WTC11 (cell line): ENCODE measurements at regions not wholly inside any gene's neighbourhood (a gene's known extent, or its start where the extent isn't known, plus 50 kb on each side); places are given as distances from the start of the nearest gene placed in this dataset.

Experiments used
- ATF1 ChIP-seq: sonication (generic); formaldehyde crosslinking; IDR thresholded peaks from 2 replicates; pipeline ENCODE4 v1.8.1; 2023; ENCODE audit warnings: mild to moderate bottlenecking, moderate library complexity, missing genetic modification reagents
- ATF2 ChIP-seq: sonication (generic); formaldehyde crosslinking; IDR thresholded peaks from 2 replicates; pipeline ENCODE4 v1.8.1; 2022; ENCODE audit warnings: low read depth, missing genetic modification reagents, borderline replicate concordance
- CTCF ChIP-seq: fragments of 200-600 bp; IDR thresholded peaks from 2 replicates; pipeline ENCODE4 v1.8.0; 2022; ENCODE audit warnings: antibody characterized with exemption
- ELF4 ChIP-seq: sonication (generic); formaldehyde crosslinking; IDR thresholded peaks from 2 replicates; pipeline ENCODE4 v1.8.1; 2022; ENCODE audit warnings: low read depth, mild to moderate bottlenecking, moderate library complexity, missing genetic modification reagents
- ETV6 ChIP-seq: sonication (generic); formaldehyde crosslinking; IDR thresholded peaks from 2 replicates; pipeline ENCODE4 v1.8.1; 2022; ENCODE audit warnings: mild to moderate bottlenecking, missing genetic modification reagents
- MAX ChIP-seq: sonication (generic); formaldehyde crosslinking; IDR thresholded peaks from 2 replicates; pipeline ENCODE4 v1.8.0; 2022; ENCODE audit warnings: mild to moderate bottlenecking, missing genetic modification reagents
- SP1 ChIP-seq: sonication (generic); formaldehyde crosslinking; conservative IDR thresholded peaks from 2 replicates; pipeline ENCODE4 v1.8.1; 2022; ENCODE audit warnings: missing genetic modification reagents
- TP53 ChIP-seq: sonication (generic); formaldehyde crosslinking; IDR thresholded peaks from 2 replicates; pipeline ENCODE4 v1.8.1; 2023; ENCODE audit warnings: mild to moderate bottlenecking, missing genetic modification reagents
- ZNF232 ChIP-seq: sonication (generic); formaldehyde crosslinking; IDR thresholded peaks from 2 replicates; pipeline ENCODE4 v1.8.0; 2022; ENCODE audit warnings: mild to moderate bottlenecking, missing genetic modification reagents
- ZNF423 ChIP-seq: fragments of 250-450 bp; sonication (Bioruptor Pico); IDR thresholded peaks from 2 replicates; pipeline ENCODE4 v2.1.2; 2022; ENCODE audit warnings: mild to moderate bottlenecking, moderate library complexity
- TF ChIP-seq, protein P1 (sequence below): sonication (generic); formaldehyde crosslinking; IDR thresholded peaks from 2 replicates; pipeline ENCODE4 v1.8.1; 2023; ENCODE audit warnings: mild to moderate bottlenecking, moderate library complexity, missing genetic modification reagents
- TF ChIP-seq, protein P2 (sequence below): sonication (generic); formaldehyde crosslinking; conservative IDR thresholded peaks from 2 replicates; pipeline ENCODE4 v1.8.1; 2022; ENCODE audit warnings: mild to moderate bottlenecking, missing genetic modification reagents
- TF ChIP-seq, protein P3 (sequence below): sonication (generic); formaldehyde crosslinking; IDR thresholded peaks from 2 replicates; pipeline ENCODE4 v1.8.0; 2023; ENCODE audit warnings: missing genetic modification reagents

DNA sequence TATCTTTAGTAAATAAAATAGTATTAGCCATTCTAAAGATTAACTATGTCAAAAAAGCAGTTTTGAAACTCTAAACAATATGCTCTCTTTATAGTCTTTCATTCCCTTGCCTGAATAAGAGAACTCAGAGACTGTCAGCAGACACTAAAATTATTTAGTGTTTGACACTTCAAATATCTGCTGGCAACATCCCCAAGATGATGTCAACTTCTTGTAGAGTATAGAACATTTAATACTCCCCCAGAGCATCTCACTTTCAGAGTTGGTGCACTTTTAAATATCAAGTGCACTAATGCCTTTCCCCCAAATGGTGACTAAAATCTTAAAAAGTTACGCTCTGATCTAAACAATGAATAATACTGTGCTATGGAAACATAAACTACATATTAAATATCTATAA lies 374.9 kb downstream of the SLC6A15 start:
- TF ChIP-seq CTCF, result no peak
- no peak for TF ChIP-seq ZNF232 (CRISPR knock-in tag)
- no peak for TF ChIP-seq TP53
- TF ChIP-seq ATF2, result no peak
- no peak for TF ChIP-seq SP1 (CRISPR knock-in tag)
- no peak for TF ChIP-seq ZNF423 (CRISPR knock-in tag)
- TF ChIP-seq, protein P1, sequence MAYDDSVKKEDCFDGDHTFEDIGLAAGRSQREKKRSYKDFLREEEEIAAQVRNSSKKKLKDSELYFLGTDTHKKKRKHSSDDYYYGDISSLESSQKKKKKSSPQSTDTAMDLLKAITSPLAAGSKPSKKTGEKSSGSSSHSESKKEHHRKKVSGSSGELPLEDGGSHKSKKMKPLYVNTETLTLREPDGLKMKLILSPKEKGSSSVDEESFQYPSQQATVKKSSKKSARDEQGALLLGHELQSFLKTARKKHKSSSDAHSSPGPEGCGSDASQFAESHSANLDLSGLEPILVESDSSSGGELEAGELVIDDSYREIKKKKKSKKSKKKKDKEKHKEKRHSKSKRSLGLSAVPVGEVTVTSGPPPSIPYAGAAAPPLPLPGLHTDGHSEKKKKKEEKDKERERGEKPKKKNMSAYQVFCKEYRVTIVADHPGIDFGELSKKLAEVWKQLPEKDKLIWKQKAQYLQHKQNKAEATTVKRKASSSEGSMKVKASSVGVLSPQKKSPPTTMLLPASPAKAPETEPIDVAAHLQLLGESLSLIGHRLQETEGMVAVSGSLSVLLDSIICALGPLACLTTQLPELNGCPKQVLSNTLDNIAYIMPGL (CRISPR knock-in tag), result no peak
- TF ChIP-seq, protein P2, sequence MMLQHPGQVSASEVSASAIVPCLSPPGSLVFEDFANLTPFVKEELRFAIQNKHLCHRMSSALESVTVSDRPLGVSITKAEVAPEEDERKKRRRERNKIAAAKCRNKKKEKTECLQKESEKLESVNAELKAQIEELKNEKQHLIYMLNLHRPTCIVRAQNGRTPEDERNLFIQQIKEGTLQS, result no peak
- TF ChIP-seq, protein P3, sequence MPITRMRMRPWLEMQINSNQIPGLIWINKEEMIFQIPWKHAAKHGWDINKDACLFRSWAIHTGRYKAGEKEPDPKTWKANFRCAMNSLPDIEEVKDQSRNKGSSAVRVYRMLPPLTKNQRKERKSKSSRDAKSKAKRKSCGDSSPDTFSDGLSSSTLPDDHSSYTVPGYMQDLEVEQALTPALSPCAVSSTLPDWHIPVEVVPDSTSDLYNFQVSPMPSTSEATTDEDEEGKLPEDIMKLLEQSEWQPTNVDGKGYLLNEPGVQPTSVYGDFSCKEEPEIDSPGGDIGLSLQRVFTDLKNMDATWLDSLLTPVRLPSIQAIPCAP, result no peak
- TF ChIP-seq ELF4 (CRISPR knock-in tag), result no peak
- no peak for TF ChIP-seq MAX (CRISPR knock-in tag)
- no peak for TF ChIP-seq ETV6 (CRISPR knock-in tag)
- TF ChIP-seq ATF1 (CRISPR knock-in tag), result no peak
